ENCODE measurements at regions not wholly inside any gene's neighbourhood (a gene's known extent, or its start where the extent isn't known, plus 50 kb on each side); places are given as distances from the start of the nearest gene placed in this dataset.

DNA sequence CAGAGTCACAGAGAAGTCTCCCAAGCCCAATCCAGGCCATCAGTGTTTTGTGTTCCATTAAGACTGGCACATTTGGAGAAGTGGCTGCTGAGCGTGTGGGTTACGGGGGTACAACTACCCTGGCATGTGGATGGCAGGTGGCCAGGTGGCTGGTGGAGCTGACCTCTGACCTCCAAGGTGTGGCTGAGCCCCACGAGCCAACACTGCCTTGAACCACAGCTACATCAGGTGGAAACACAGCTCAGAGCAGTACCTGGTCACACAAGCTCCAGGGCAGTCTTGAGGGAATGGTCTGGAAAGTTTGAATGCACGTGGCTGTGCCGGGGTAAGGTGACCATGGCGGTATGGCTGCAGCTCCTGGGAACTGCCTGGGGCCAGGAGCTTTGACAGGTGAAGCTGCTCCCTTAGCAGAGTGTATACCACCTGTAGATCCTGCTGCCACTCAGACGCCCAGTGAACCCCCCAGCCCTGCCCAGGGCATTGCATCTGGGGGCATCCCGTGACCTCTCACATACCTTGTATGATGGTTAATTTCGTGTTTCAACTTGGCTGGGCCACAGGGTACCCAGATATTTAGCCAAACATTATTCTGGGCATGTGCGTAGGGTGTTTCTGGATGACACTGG, 207.9 kb downstream of the GADD45G start:
- no peak for DNase-seq

DNA sequence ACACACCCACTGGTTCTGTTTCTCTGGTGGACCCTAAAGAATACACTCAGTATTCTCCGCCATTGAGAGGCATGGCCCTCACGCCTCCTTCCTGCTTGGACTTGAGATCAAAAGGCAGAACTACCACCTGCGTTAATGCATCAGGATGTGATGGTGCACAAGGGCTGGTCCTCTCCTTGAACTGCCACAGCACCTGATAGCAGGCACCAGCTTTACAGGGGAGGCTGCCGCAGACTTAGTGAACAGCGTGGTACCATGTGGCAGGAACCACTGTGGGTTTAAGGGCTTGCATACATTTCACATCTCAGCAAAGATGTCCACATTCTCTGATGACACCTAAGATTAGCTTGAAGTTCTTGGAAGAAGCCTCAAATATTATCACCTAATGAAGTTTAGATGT, 208.7 kb downstream of the GADD45G start:
- no peak for DNase-seq

DNA sequence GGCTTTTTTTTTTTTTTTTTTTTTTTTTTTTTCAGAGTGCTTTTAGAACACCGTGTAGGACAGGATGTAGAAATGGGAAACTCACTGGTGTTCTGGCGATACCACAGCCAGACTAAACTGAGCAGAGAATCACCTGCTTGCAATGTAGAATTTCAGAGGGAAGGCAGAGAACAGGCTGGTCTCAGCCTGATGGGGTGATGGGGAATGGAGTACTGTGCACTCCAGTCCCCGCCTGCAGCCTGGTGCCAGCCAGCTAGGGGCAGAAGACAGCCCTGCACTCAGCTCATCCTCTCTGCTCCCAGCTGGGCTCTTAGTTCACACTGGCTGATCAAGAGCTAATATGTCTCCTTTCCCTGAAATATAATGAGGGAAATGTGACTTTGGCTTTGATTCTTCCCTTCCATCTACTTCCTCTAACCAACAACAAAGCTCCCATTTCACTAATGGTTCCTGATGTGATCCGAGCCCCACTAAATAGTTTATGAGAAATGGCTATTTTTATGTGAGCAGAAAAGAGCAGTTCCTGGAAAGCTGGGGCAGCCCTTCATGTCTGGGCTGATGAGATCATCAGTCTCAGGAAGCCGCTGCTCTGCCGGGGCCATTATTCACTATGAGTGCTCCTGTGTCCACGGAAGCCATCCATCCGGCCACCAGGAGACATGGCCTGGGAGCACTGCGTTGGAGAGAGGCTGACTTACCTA, 209.7 kb downstream of the GADD45G start:
- peak in 2 of 3 experiments; percentile 27 to 62 for DNase-seq

DNA sequence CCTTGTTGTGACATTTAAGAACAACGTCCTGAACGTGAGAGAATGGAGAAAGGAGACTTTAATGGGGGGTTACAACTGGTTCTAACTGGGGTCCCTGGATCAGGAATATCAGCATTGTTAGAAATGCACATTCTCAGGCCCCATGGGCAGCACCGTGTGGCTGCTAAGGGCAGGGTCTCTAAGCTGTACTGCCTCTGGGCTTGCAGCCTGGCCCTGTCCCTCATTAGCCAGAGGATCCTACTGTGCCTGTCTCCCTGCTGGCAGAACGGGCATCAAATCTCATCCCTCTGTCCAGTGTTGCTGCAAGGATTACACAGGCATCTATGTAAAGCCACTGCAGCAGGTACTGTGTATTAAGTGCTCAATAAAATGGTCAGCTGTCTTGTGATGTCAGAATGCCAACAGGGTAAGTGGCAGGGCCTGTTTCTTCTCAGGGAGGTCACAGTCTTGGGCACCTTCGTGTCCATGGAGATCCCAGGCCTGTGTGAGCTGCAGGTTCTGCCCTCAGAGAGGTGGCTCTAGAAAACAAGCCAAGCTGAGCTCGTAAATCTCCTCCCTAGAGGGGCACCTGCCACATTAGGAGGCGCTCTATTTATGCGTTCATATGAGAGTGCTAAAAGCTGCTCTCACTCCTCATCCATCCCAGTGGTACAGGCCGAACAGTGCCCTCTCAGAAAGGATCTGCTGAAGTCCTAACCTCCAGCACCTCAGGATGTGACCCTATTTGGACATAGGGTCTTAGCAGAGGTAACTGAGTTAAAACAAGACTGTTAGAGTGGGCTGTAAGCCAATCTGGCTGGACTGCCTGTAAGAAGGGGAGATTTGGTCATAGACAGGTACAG, 210.5 kb downstream of the GADD45G start:
- no peak for DNase-seq

GRCh38 chr9:89815903-89816573, 211.2 kb downstream of the GADD45G start:
- no peak for DNase-seq

DNA sequence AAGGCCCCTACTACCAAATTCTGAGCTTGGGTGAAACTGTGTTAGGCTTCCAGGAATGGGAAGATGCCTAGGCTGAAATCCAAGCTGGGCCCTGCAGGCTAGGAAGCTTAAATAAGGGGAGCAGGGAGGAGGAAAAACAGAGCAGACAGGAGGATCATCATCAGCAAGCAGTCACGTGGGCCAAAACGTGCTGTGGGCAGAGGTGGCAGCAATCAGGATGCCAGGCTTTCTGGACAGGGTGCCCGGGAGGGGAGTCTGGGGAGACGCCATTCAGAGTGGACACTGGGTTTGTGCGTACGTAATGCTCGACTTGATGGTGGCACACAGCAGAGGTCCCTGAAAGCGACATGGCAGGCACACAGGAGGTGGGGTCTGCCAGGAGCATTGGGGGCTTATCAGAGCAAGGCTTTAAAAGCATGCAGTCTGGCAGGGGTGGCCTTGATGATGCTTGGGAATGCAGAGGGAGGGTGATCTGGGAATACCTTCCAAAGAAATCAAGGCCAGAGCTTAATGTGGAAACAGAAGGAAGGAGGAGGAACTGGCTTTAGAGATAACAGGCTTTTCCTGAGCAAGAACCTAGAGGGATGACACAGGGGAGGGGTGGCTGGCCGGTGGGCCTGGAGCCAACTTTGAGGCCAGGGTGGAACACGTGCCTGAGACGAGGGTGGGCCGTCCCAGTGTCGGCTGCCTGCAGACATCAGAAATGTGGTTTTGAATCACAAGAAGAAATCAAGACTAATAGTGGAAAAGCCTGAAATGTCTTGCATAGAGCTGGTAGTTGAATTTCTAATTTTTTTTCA, 212.5 kb downstream of the GADD45G start:
- no peak for DNase-seq

DNA sequence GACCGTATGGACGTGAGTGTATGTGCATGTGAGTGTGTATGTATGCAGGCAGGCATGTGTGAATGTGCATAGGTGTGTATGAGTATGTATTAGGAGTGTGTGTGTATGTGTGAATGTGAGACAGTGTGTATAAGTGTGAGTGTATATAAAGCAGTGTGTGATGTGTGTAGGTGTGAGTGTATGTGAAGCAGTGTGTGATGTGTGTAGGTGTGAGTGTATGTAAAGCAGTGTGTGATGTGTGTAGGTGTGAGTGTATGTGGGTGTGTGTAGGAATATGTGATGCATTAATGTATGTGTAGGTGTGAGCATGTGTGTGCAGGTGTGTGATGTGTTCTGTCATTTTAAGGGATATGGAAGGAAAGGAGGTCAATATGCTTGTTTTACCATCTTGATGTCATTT, 215.5 kb downstream of the GADD45G start:
- DNase-seq: no peak

GRCh38 chr9:89821081-89821480, 216.3 kb downstream of the GADD45G start:
- no peak for DNase-seq

GRCh38 chr9:89822996-89823395, 218.2 kb downstream of the GADD45G start:
- no peak for DNase-seq

DNA sequence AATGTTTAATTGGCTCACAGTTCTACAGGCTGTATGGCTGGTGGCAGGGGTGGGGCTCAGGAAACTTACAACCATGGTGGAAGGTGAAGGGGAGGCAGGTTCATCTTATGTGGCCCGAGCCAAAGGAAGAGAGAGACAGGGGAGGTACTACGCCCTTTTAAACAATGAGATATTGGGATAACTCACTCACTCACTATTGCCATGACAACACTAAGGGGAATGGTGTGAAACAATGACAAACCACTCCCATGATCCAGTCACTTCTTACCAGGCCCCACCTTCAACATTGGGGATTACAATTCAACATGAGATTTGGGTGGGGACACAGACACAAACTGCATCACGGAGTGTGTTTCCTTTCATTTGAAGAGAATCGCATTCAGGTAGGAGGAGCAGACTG, 220.9 kb downstream of the GADD45G start:
- DNase-seq: no peak

- DNase-seq: no peak
Observed at GRCh38 chr9:89826186-89826585, 221.4 kb downstream of the GADD45G start.

- no peak for DNase-seq
Observed at GRCh38 chr9:89829346-89829745, 224.5 kb downstream of the GADD45G start.

GRCh38 chr9:89835666-89836065, 230.9 kb downstream of the GADD45G start:
- DNase-seq: no peak

- peak in 1 of 3 experiments; percentile 47 for DNase-seq
Observed at GRCh38 chr9:89837162-89837933, 232.5 kb downstream of the GADD45G start.

- no peak for DNase-seq
Observed at GRCh38 chr9:89837934-89838310, 233.1 kb downstream of the GADD45G start.

GRCh38 chr9:89838621-89839020, 233.8 kb downstream of the GADD45G start:
- no peak for DNase-seq

DNA sequence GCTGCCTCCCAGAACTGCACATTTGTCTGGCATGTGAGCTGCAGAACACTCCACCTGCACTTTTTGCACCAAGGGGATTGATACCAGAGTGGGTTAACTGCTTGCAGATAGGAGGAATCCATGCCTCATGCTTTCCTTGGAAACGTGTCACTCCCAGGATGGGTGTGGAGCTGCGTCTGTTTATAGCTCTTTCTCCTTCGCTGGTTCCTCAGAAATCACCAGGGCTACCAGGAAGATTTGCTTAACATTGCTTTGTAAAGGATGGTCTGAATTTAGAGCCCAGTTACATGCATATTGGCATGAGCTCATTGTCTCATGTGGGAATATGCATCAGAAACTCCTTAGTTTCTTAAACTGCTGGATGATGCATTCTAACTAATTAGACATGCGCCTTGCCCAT, 234.6 kb downstream of the GADD45G start:
- DNase-seq: peak in 1 of 3 experiments; percentile 19

DNA sequence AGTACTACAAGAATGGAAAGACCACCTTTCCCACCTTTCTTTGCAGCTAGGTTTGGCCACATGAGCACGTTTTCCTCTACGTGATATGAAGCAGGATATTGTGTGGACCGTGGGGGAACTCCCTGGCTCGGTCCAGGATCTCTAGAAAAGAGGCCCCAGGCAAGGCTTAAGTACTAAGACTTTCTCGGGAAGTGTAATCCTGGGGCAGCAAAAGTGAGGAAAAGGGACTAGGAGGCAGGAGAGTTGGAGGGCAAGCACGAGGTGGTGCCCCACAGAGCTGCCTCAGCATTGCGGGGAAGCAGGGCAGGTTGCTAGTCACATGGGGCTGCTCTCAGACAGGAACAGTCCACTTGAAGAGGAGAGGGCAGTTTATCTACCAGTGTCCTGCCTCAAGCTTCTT, 235.1 kb downstream of the GADD45G start:
- no peak for DNase-seq

DNA sequence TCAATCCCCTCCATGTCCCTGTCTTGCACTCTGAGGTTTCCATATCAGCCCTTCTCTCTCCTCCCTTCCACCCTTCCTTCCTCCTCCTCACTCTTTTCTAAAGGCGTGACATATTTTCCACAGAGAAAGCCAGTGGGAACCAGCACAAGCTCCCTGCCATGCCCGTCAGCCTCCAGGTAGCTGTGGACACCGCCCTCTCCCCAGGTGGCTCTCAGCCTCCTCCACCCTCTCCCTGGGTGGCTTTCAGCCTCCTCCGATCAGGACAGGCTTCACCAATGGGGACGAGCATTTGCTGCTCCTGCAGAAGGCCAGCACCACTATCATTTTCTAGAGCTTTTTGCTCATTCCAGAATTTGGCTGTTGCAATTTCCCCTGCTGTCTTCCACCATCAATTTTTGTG, 236.6 kb downstream of the GADD45G start:
- DNase-seq: no peak

GRCh38 chr9:89842267-89842768, 237.5 kb downstream of the GADD45G start:
- no peak for DNase-seq

GRCh38 chr9:89843074-89843473, 238.3 kb downstream of the GADD45G start:
- DNase-seq: no peak

Measured in NCI-H1417 (cell line).